Body of pancreas (tissue), 4 donors: ENCODE measurements at regions not wholly inside any gene's neighbourhood (a gene's known extent, or its start where the extent isn't known, plus 50 kb on each side); places are given as distances from the start of the nearest gene placed in this dataset.

Experiments used
- ATAC-seq: fragments of 150-250 bp; one replicate; pipeline ENCODE4 v1.9.1; 2016
- DNase-seq, 4 donors: peaks; one replicate each; pipeline ENCODE4 v3.0.0-alpha.2; 2019
- H3K27ac ChIP-seq, 4 donors: fragments of 200-600 bp; sonication (generic); 1 replicate in 3 of 4; 2 replicates in 1 of 4; pipeline versions ENCODE4 v1.5.1 to v1.6.1; 2016 to 2019; ENCODE audit warnings: mild to moderate bottlenecking in 1 of 4, mixed read lengths in 1 of 4, moderate library complexity in 1 of 4
- H3K27me3 ChIP-seq, 2 donors: fragments of 200-600 bp; sonication (generic); one replicate each; pipeline ENCODE4 v1.6.0; 2016; ENCODE audit warnings: mild to moderate bottlenecking in 1 of 2
- H3K36me3 ChIP-seq, 2 donors: fragments of 200-600 bp; sonication (generic); replicated peaks in 1 of 2; 2 replicates each; pipeline ENCODE4 v1.5.1; 2016; ENCODE audit warnings: low read depth in 2 of 2; ENCODE audit not compliant: insufficient read depth in 1 of 2
- H3K4me1 ChIP-seq: fragments of 200-600 bp; sonication (generic); one replicate; pipeline ENCODE4 v1.6.0; 2016
- H3K4me3 ChIP-seq, 2 donors: fragments of 200-600 bp; sonication (generic); 1 replicate in 1 of 2; 2 replicates in 1 of 2; pipeline ENCODE4 v1.5.1; 2016 to 2019
- H3K9me3 ChIP-seq, 3 donors: fragments of 200-600 bp; sonication (generic); 1 replicate in 2 of 3; 2 replicates in 1 of 3; pipeline ENCODE4 v1.5.1; 2016
- CTCF ChIP-seq, 7 experiments: fragments of 450-650 bp in 4 of 7; fragments of 200-600 bp in 3 of 7; sonication (generic) in 3 of 7; IDR thresholded peaks; one replicate each; pipeline ENCODE4 v1.5.1; 2016 to 2019; ENCODE audit warnings: antibody characterized with exemption in 7 of 7
- POLR2A ChIP-seq, 3 donors: fragments of 450-650 bp; IDR thresholded peaks; one replicate each; pipeline ENCODE4 v1.6.1; 2016; ENCODE audit warnings: antibody characterized with exemption in 3 of 3, mild to moderate bottlenecking in 2 of 3
- WGBS, 2 donors: methylation state at CpG; one replicate each; pipeline ENCODE4 v1.1.5; 2017; 5-methylcytosine and 5-hydroxymethylcytosine counted together
- intact Hi-C: fragments of 100-400 bp; cut with DNase I; formaldehyde crosslinking; loops from one replicate; pipeline ENCODE4 v1.15.1; 2023

- ATAC-seq, result no peak
- 90 to 93% methylated on average over 3 of the region's 3 CpGs for WGBS, 2 donors
- Histone ChIP-seq H3K4me1 (peaks cover 10% of the 10 kb centered on the region), H3K4me3 (no peak overlapping the region), H3K36me3 (no peaks in the 10 kb centered on the region), H3K9me3 (no peaks in the 10 kb centered on the region), H3K27me3 (no peaks in the 10 kb centered on the region), H3K27ac (no peak overlapping the region)
- no peak for DNase-seq
- intact Hi-C loops, result no loop called here
- no peak for TF ChIP-seq POLR2A (IDR thresholded peaks at IDR 0.05)
- TF ChIP-seq CTCF (IDR thresholded peaks at IDR 0.05), result no peak
Observed at GRCh38 chr10:44307691-44308090, 77.2 kb downstream of the CXCL12 start.

GRCh38 chr10:44306762-44307161 is 78.1 kb downstream of the CXCL12 start:
- peak in 2 of 4 donors; percentile 40 to 64 for DNase-seq
- TF ChIP-seq POLR2A (IDR thresholded peaks at IDR 0.05) (no peak), CTCF (IDR thresholded peaks at IDR 0.05) (peak in 2 of 7 experiments; percentile 22 to 35)
- H3K27me3 ChIP-seq, result no peaks in the 10 kb centered on the region
- intact Hi-C loops, result no loop called here
- 81 to 84% methylated on average over 2 of the region's 2 CpGs for WGBS, 2 donors
- no peak for ATAC-seq
- no peak overlapping the region for H3K27ac ChIP-seq
- no peaks in the 10 kb centered on the region for H3K36me3 ChIP-seq
- peaks cover 14% of the 10 kb centered on the region for H3K4me1 ChIP-seq
- H3K9me3 ChIP-seq, result no peaks in the 10 kb centered on the region
- H3K4me3 ChIP-seq, result no peak overlapping the region

GRCh38 chr10:44306147-44306710 is 78.7 kb downstream of the CXCL12 start:
- no peak for TF ChIP-seq CTCF (IDR thresholded peaks at IDR 0.05)
- no peak for TF ChIP-seq POLR2A (IDR thresholded peaks at IDR 0.05)
- DNase-seq (peak in 1 of 4 donors; percentile 31), ATAC-seq (no peak)
- Histone ChIP-seq H3K27ac (no peak overlapping the region), H3K4me1 (peaks cover 18% of the 10 kb centered on the region), H3K9me3 (no peaks in the 10 kb centered on the region), H3K4me3 (no peak overlapping the region), H3K36me3 (no peaks in the 10 kb centered on the region), H3K27me3 (no peaks in the 10 kb centered on the region)
- intact Hi-C loops, result no loop called here
- 47 to 58% methylated on average over 4 of the region's 4 CpGs for WGBS, 2 donors

- H3K27ac ChIP-seq, result peak overlapping the region; percentile 54 to 71 (median 68)
- 49 to 54% methylated on average over 6 of the region's 6 CpGs for WGBS, 2 donors
Observed at GRCh38 chr10:44301781-44302355, 83.0 kb downstream of the CXCL12 start.

More at GRCh38 chr10:44301781-44302355, 83.0 kb downstream of the CXCL12 start:
- intact Hi-C loops, result no loop called here
- DNase-seq, result no peak
- no peaks in the 10 kb centered on the region for H3K9me3 ChIP-seq
- H3K4me1 ChIP-seq, result peaks cover 17% of the 10 kb centered on the region
- no peaks in the 10 kb centered on the region for H3K27me3 ChIP-seq
- TF ChIP-seq POLR2A (IDR thresholded peaks at IDR 0.05) (no peak), CTCF (IDR thresholded peaks at IDR 0.05) (no peak)
- ATAC-seq, result peak; percentile 5
- H3K36me3 ChIP-seq, result no peaks in the 10 kb centered on the region
- no peak overlapping the region for H3K4me3 ChIP-seq
